Testis (tissue), 2 donors: ENCODE measurements at regions not wholly inside any gene's neighbourhood (a gene's known extent, or its start where the extent isn't known, plus 50 kb on each side); places are given as distances from the start of the nearest gene placed in this dataset.

Experiments used
- DNase-seq: peaks from one replicate; pipeline ENCODE4 v3.0.0-alpha.2; 2019
- H3K27ac ChIP-seq, 2 donors: fragments of 200-600 bp; sonication (generic); one replicate each; pipeline ENCODE4 v1.5.1; 2019
- H3K27me3 ChIP-seq: fragments of 200-600 bp; sonication (generic); one replicate; pipeline ENCODE4 v1.5.1; 2019
- H3K36me3 ChIP-seq: fragments of 200-600 bp; sonication (generic); one replicate; pipeline ENCODE4 v1.5.1; 2017; ENCODE audit warnings: low read depth; ENCODE audit errors: missing control alignments
- H3K4me1 ChIP-seq: fragments of 200-600 bp; sonication (generic); one replicate; pipeline ENCODE4 v1.5.1; 2019
- H3K4me3 ChIP-seq, 2 donors: fragments of 200-600 bp; sonication (generic); one replicate each; pipeline ENCODE4 v1.5.1; 2017 to 2019
- H3K9me3 ChIP-seq: fragments of 200-600 bp; sonication (generic); one replicate; pipeline ENCODE4 v1.5.1; 2017
- CTCF ChIP-seq, 3 experiments: fragments of 450-650 bp in 2 of 3; fragments of 200-600 bp in 1 of 3; sonication (generic) in 1 of 3; IDR thresholded peaks; one replicate each; pipeline ENCODE4 v1.5.1; 2016 to 2019; ENCODE audit warnings: antibody characterized with exemption in 3 of 3, mild to moderate bottlenecking in 2 of 3, moderate library complexity in 1 of 3
- POLR2A ChIP-seq: fragments of 450-650 bp; IDR thresholded peaks from one replicate; pipeline ENCODE4 v1.6.1; 2017; ENCODE audit warnings: antibody characterized with exemption, mild to moderate bottlenecking, moderate library complexity
- WGBS, 2 donors: methylation state at CpG; one replicate each; pipeline ENCODE4 v1.1.5; 2018; 5-methylcytosine and 5-hydroxymethylcytosine counted together
- intact Hi-C: fragments of 100-400 bp; cut with DNase I; formaldehyde crosslinking; loops from one replicate; pipeline ENCODE4 v1.15.1; 2023; ENCODE audit warnings: low total_unique reads

GRCh38 chr5:107271682-107272350 is 398.9 kb downstream of the EFNA5 start:
- intact Hi-C loops: no loop called here
- 91 to 98% methylated on average over 1 of the region's 1 CpG for WGBS, 2 donors
- no peak for DNase-seq

GRCh38 chr5:107270561-107270960 is 400.2 kb downstream of the EFNA5 start:
- DNase-seq: no peak
- H3K27ac ChIP-seq: no peak overlapping the region
- 92 to 100% methylated on average over 1 of the region's 1 CpG for WGBS, 2 donors
- no peaks in the 10 kb centered on the region for H3K36me3 ChIP-seq
- no peaks in the 10 kb centered on the region for H3K27me3 ChIP-seq
- TF ChIP-seq CTCF (IDR thresholded peaks at IDR 0.05) (no peak), POLR2A (no peak)
- no peak overlapping the region for H3K4me3 ChIP-seq
- intact Hi-C loops: no loop called here
- H3K9me3 ChIP-seq: no peaks in the 10 kb centered on the region
- no peaks in the 10 kb centered on the region for H3K4me1 ChIP-seq

More at GRCh38 chr5:107271682-107272350, 398.9 kb downstream of the EFNA5 start:
- TF ChIP-seq POLR2A (no peak), CTCF (IDR thresholded peaks at IDR 0.05) (no peak)
- H3K4me1 ChIP-seq: no peaks in the 10 kb centered on the region
- H3K27ac ChIP-seq: no peak overlapping the region
- H3K4me3 ChIP-seq: no peak overlapping the region
- H3K36me3 ChIP-seq: no peaks in the 10 kb centered on the region
- no peaks in the 10 kb centered on the region for H3K9me3 ChIP-seq
- H3K27me3 ChIP-seq: no peaks in the 10 kb centered on the region

GRCh38 chr5:107269678-107270077 is 401.1 kb downstream of the EFNA5 start:
- Histone ChIP-seq H3K27me3 (no peaks in the 10 kb centered on the region), H3K36me3 (no peaks in the 10 kb centered on the region), H3K9me3 (no peaks in the 10 kb centered on the region), H3K27ac (no peak overlapping the region), H3K4me1 (no peaks in the 10 kb centered on the region), H3K4me3 (no peak overlapping the region)
- intact Hi-C loops: no loop called here
- no peak for DNase-seq
- 88 to 95% methylated on average over 2 of the region's 2 CpGs for WGBS, 2 donors
- TF ChIP-seq POLR2A (no peak), CTCF (IDR thresholded peaks at IDR 0.05) (no peak)

GRCh38 chr5:107269256-107269655 is 401.5 kb downstream of the EFNA5 start:
- TF ChIP-seq CTCF (IDR thresholded peaks at IDR 0.05) (no peak), POLR2A (no peak)
- Histone ChIP-seq H3K9me3 (no peaks in the 10 kb centered on the region), H3K36me3 (no peaks in the 10 kb centered on the region), H3K4me3 (no peak overlapping the region), H3K4me1 (no peaks in the 10 kb centered on the region), H3K27me3 (no peaks in the 10 kb centered on the region), H3K27ac (no peak overlapping the region)
- intact Hi-C loops: no loop called here
- WGBS, 2 donors: 88 to 94% methylated on average over 2 of the region's 2 CpGs
- no peak for DNase-seq

- no peak for TF ChIP-seq POLR2A
- TF ChIP-seq CTCF (IDR thresholded peaks at IDR 0.05): no peak
- Histone ChIP-seq H3K27ac (no peak overlapping the region), H3K4me1 (peaks cover 4% of the 10 kb centered on the region), H3K4me3 (no peak overlapping the region), H3K27me3 (no peaks in the 10 kb centered on the region), H3K9me3 (no peaks in the 10 kb centered on the region), H3K36me3 (no peaks in the 10 kb centered on the region)
- intact Hi-C loops: no loop called here
- no peak for DNase-seq
- 82 to 94% methylated on average over 2 of the region's 2 CpGs for WGBS, 2 donors
Measured at GRCh38 chr5:107268241-107268640, 402.5 kb downstream of the EFNA5 start.
